DOHH2 (cell line): ENCODE measurements at regions not wholly inside any gene's neighbourhood (a gene's known extent, or its start where the extent isn't known, plus 50 kb on each side); places are given as distances from the start of the nearest gene placed in this dataset.

Source experiments
- CTCF ChIP-seq: fragments of 200-600 bp; sonication (generic); IDR thresholded peaks from one replicate; pipeline ENCODE4 v1.5.1; 2014; ENCODE audit warnings: antibody characterized with exemption, mild to moderate bottlenecking, low read depth, low read length; ENCODE audit not compliant: poor library complexity, severe bottlenecking
- EZH2phosphoT487 ChIP-seq: fragments of 200-600 bp; sonication (generic); IDR thresholded peaks from 2 replicates; pipeline ENCODE4 v1.6.1; 2017; ENCODE audit warnings: borderline replicate concordance, mild to moderate bottlenecking, antibody characterized with exemption, low read length, moderate library complexity, mixed read lengths

- no peak for TF ChIP-seq CTCF
- no peak for TF ChIP-seq EZH2phosphoT487
Observed at GRCh38 chr17:34703533-34703932, 124.2 kb downstream of the TMEM132E start.
